ENCODE measurements at regions not wholly inside any gene's neighbourhood (a gene's known extent, or its start where the extent isn't known, plus 50 kb on each side); places are given as distances from the start of the nearest gene placed in this dataset.

- ChIA-PET CTCF (no interaction called here), POLR2A (no interaction called here)
- no peak overlapping the region for H3K4me3 ChIP-seq (ENCODE audit: low read depth, low read length)
These were observed 811.2 kb downstream of the TYW1 start for GRCh38 chr7:67807826-67808225.

GRCh38 chr7:67809586-67809985 lies 813.0 kb downstream of the TYW1 start:
- H3K4me3 ChIP-seq (ENCODE audit: low read depth, low read length) = no peak overlapping the region
- POLR2A ChIA-PET = no interaction called here
- CTCF ChIA-PET = no interaction called here
- DNase-seq (ENCODE audit: low read depth, low spot score) = no peak
- no peak for TF ChIP-seq CTCF (IDR thresholded peaks at IDR 0.05; ENCODE audit: insufficient read depth, low read length, missing control alignments)

More at GRCh38 chr7:67807826-67808225, 811.2 kb downstream of the TYW1 start:
- DNase-seq (ENCODE audit: low read depth, low spot score) = no peak
- no peak for TF ChIP-seq CTCF (IDR thresholded peaks at IDR 0.05; ENCODE audit: insufficient read depth, low read length, missing control alignments)

GRCh38 chr7:67813621-67814292 lies 817.1 kb downstream of the TYW1 start:
- ChIA-PET CTCF (no interaction called here), POLR2A (no interaction called here)
- DNase-seq (ENCODE audit: low read depth, low spot score) = no peak
- TF ChIP-seq CTCF (IDR thresholded peaks at IDR 0.05; ENCODE audit: insufficient read depth, low read length, missing control alignments) = no peak
- H3K4me3 ChIP-seq (ENCODE audit: low read depth, low read length) = no peak overlapping the region

- CTCF ChIA-PET = no interaction called here
- no peak overlapping the region for H3K4me3 ChIP-seq (ENCODE audit: low read depth, low read length)
- no peak for DNase-seq (ENCODE audit: low read depth, low spot score)
- no peak for TF ChIP-seq CTCF (IDR thresholded peaks at IDR 0.05; ENCODE audit: insufficient read depth, low read length, missing control alignments)
- POLR2A ChIA-PET = no interaction called here
These were observed 820.8 kb downstream of the TYW1 start for GRCh38 chr7:67817481-67817880.

- no peak for TF ChIP-seq CTCF (IDR thresholded peaks at IDR 0.05; ENCODE audit: insufficient read depth, low read length, missing control alignments)
- CTCF ChIA-PET = no interaction called here
These were observed 824.5 kb downstream of the TYW1 start for GRCh38 chr7:67821116-67821515.

GRCh38 chr7:67823345-67823744 lies 826.7 kb downstream of the TYW1 start:
- no peak for DNase-seq (ENCODE audit: low read depth, low spot score)
- H3K4me3 ChIP-seq (ENCODE audit: low read depth, low read length) = no peak overlapping the region
- ChIA-PET CTCF (no interaction called here), POLR2A (no interaction called here)
- TF ChIP-seq CTCF (IDR thresholded peaks at IDR 0.05; ENCODE audit: insufficient read depth, low read length, missing control alignments) = no peak

More at GRCh38 chr7:67821116-67821515, 824.5 kb downstream of the TYW1 start:
- no peak for DNase-seq (ENCODE audit: low read depth, low spot score)
- H3K4me3 ChIP-seq (ENCODE audit: low read depth, low read length) = no peak overlapping the region
- POLR2A ChIA-PET = no interaction called here
